ENCODE measurements at regions not wholly inside any gene's neighbourhood (a gene's known extent, or its start where the extent isn't known, plus 50 kb on each side); places are given as distances from the start of the nearest gene placed in this dataset.
"Not testable (repeated sequence)": the region's sequence is repeated elsewhere in the genome, so short reads cannot be mapped to it uniquely, and the experiment has no call there.

- DNase-seq: no peak
These were observed 183.1 kb upstream of the FBXO33 start for GRCh38 chr14:39615352-39615751.

GRCh38 chr14:39614297-39614923 is 182.2 kb upstream of the FBXO33 start:
- no peak for DNase-seq

GRCh38 chr14:39609119-39609518 is 176.9 kb upstream of the FBXO33 start:
- no peak for DNase-seq

- DNase-seq: no peak
These were observed 175.7 kb upstream of the FBXO33 start for GRCh38 chr14:39607978-39608377.

- no peak for DNase-seq
These were observed 171.7 kb upstream of the FBXO33 start for GRCh38 chr14:39603942-39604341.

- no peak for DNase-seq
These were observed 161.1 kb upstream of the FBXO33 start for GRCh38 chr14:39593377-39593776.

GRCh38 chr14:39592116-39592789 is 160.0 kb upstream of the FBXO33 start:
- no peak for DNase-seq

- not testable (repeated sequence) for DNase-seq
These were observed 157.6 kb upstream of the FBXO33 start for GRCh38 chr14:39589882-39590281.

GRCh38 chr14:39582028-39582654 is 149.9 kb upstream of the FBXO33 start:
- no peak for DNase-seq

GRCh38 chr14:39581474-39581873 is 149.2 kb upstream of the FBXO33 start:
- DNase-seq: no peak

- DNase-seq: no peak
These were observed 148.5 kb upstream of the FBXO33 start for GRCh38 chr14:39580696-39581095.

GRCh38 chr14:39576736-39577135 is 144.5 kb upstream of the FBXO33 start:
- no peak for DNase-seq

- no peak for DNase-seq
These were observed 144.0 kb upstream of the FBXO33 start for GRCh38 chr14:39576258-39576657.

- no peak for DNase-seq
These were observed 136.7 kb upstream of the FBXO33 start for GRCh38 chr14:39568809-39569538.

- DNase-seq: no peak
These were observed 134.6 kb upstream of the FBXO33 start for GRCh38 chr14:39566795-39567194.

- DNase-seq: no peak
These were observed 131.1 kb upstream of the FBXO33 start for GRCh38 chr14:39563361-39563760.

- DNase-seq: no peak
These were observed 129.9 kb upstream of the FBXO33 start for GRCh38 chr14:39562175-39562574.

- DNase-seq: no peak
These were observed 126.3 kb upstream of the FBXO33 start for GRCh38 chr14:39558525-39558924.

GRCh38 chr14:39555749-39556148 is 123.5 kb upstream of the FBXO33 start:
- DNase-seq: no peak

- no peak for DNase-seq
These were observed 122.3 kb upstream of the FBXO33 start for GRCh38 chr14:39554576-39554975.

- no peak for DNase-seq
These were observed 116.1 kb upstream of the FBXO33 start for GRCh38 chr14:39548358-39548757.

GRCh38 chr14:39547845-39548244 is 115.6 kb upstream of the FBXO33 start:
- DNase-seq: no peak

GRCh38 chr14:39505812-39506211 is 73.6 kb upstream of the FBXO33 start:
- DNase-seq: no peak

- no peak for DNase-seq
These were observed 68.0 kb upstream of the FBXO33 start for GRCh38 chr14:39500253-39500652.
